ENCODE measurements at regions not wholly inside any gene's neighbourhood (a gene's known extent, or its start where the extent isn't known, plus 50 kb on each side); places are given as distances from the start of the nearest gene placed in this dataset.
"Not testable (repeated sequence)": the region's sequence is repeated elsewhere in the genome, so short reads cannot be mapped to it uniquely, and the experiment has no call there.

DNA sequence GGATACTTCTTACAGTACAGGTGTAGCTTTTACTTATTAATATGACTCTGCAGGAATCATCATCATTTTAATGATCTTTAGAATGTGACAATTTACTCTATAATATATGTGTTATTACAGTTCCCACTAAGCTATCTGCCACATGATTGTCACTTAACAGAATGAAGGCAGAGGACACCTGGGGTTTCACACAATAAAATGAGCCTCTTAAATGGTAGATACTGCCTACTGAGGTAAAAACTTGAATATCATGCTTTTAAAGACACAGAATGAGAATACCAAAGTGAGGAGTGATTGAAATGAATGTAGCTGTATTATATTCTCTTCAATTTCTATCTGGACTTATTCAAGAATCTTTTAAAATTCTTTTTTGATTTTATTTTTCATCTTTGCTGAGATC, 1255.3 kb upstream of the LRRN3 start:
- no peak for DNase-seq

DNA sequence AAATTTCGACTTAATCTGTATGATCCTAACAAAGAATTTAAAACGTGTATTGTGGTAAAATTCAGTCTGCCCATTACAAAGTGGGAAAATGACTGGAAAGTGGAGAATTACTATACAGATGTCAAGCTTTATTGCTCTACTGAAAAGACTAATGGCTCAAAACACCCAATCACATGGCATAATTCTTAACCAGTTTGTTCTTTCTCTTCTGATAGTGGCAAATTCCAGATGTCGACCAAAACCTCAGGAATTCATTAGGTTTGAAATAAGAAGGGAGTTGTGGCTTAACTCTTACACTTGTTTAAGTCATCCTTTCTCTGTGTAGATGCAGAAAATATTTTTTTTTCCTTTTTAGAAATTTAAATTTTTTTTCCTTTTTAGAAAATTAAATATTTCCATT, 1254.9 kb upstream of the LRRN3 start:
- DNase-seq, result no peak

DNA sequence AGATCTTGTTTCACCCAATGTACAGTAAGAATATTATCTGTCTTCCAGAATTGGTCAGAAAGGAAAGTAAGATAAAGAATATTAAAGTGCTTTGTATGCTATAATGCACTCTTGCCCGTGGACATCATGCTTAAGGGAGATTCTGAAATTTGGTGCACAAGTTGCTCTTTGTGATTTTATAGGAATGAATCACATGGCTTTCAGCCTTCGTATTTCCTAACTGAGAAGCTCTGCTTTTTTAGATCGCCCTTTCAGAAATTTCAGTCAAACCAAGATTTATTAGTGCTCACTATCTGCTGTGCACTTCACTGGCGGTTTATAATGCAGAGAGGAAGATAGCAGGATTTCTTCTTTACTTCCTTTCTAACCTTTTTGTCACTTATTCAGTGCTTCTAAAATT, 1248.5 kb upstream of the LRRN3 start:
- DNase-seq, result no peak

DNA sequence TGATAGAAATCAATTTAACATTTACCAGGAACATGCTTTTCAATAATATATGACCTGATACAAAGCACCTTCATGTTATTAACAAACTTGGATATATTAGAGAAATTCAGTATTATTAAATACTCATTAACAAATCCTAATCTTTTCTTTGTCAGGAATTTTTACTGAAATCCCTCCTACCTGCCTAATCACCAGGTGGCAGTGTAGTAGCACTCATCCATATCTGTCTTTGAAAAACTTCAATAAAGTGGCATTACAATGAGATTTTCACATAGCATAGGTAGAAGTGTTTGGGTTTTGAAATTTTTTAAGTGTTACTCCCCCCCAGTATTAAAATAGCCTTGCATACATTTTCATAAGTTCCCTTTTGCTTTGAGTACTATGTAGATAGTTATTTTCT, 1246.6 kb upstream of the LRRN3 start:
- peak in 1 of 6 experiments; percentile 3 for DNase-seq

DNA sequence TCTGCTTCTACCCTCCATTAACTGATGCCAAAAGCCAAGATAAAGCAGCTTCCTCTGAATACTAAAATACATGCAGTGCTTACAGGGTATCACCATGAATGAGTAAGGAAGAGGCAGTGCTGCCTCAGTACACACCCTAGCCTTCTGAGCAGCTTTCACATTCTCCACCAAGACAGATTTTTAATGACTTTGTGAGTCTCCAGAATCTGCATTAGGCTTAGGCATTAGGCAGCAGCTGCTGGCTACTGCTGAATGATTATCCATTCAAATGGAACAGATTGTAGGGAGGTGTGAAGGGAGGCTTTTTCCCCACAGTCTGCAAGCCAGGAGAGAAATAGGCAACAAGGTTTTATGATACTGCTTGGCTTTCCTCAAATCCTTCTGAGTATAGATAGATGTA, 1226.7 kb upstream of the LRRN3 start:
- no peak for DNase-seq

DNA sequence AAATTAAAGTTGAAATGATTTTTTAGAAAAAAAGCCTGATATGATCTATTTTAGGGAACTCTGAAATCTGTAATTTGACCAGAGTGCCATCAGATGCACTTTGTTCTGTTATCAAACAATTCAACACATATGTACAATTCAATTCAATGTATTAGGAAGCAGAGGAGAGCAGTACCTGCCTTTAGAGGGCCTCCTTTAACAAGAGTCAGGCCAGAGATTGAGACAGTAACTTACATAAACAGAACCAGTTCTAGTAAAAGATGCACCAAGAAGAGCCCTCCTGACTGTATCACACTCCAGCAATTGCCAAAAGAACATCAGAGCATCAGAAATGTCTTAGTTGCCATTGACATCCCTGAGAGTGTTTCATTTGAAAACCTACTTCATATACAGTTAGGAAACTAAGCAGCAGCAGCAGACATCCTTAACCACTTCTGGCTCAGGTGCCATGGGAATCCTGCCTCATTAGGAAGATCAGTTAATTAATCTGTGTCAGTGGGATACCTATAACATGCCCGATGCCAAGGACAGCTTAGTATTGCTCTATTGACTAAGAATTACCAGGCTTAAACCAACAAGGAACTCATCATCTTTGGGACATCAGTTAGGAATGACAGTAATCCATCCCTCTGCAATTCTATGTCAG, 1222.6 kb upstream of the LRRN3 start:
- DNase-seq, result no peak

DNA sequence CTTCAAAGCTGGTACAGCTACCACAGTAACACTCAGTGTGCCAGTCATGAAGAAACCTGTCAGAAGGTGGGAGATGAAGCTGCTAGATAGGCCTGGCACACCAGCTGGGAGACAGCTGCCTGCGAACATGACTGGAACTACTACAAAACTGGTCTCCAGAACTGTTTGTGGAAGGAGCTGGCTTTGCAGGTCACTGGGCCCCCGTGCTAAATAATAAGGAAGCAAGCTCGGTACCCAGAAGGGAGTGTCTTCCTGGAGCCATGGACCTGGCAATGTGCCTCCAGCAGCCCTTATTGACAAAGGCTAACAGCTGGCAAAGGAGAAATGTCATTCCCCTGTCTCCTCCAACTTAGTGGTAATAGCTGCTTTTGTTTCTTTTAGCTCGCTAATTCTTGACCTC, 1217.6 kb upstream of the LRRN3 start:
- DNase-seq, result no peak

DNA sequence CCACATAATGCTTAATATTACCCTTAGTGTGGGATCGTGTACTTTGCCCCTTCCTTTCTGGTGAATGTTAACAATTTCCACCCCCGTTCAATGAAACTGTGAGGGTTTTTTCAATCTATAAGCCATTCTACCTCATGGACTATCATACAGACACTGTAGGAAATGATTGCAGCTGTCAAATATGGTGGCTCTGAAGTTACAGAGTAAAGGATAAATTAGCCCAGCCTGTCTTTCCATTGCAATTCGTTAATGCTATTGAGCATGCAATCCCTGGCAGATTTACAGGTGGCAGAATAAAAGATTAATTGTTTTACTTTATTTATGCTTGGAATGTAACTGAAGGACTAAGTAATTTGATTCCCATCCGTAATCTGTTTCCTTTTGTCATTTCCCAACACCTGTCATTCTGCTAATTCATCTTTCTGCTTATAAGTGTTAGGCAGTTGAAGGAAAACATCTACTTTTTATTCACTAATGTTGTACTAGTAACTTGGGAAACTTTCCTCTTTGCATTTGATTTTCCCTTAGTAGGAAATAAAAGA, 1211.6 kb upstream of the LRRN3 start:
- no peak for DNase-seq

DNA sequence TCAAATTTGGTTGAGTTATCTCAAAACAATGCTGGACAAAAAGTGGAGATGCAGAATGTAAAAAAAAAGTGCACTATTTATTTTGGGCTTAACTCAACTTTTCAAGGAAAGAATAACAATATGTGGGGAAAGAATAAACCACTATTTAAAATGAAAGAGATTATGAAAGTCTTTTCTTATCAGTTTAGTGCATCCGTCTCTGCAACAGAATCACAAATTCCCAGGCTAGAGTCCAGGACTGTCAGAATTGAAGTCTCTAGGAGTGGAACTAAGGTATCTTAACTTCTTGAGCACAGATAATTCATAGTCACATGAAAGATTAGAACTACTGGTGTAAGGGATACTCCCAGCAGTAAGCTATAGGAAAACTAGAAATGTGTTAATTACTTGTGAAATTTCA, 1200.3 kb upstream of the LRRN3 start:
- DNase-seq, result no peak

DNA sequence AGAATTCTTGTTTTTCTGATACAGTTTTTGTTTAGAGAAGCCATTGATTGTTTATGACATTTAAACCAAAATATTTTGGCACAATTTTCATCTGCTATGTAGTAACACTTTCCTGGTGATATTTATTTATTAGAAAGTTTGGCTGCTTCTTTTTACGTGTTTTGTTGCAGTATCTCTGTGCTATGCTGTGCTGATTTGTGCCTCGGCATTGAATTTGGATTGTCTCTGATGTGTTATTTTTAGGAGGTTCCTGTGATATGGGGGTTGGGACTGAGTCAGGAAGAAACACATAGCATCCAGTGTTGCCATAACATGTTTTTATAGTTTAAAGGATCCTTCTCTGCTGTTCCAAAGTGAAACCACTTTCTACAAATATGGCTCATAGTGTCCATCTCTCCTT, 1197.7 kb upstream of the LRRN3 start:
- DNase-seq, result no peak

DNA sequence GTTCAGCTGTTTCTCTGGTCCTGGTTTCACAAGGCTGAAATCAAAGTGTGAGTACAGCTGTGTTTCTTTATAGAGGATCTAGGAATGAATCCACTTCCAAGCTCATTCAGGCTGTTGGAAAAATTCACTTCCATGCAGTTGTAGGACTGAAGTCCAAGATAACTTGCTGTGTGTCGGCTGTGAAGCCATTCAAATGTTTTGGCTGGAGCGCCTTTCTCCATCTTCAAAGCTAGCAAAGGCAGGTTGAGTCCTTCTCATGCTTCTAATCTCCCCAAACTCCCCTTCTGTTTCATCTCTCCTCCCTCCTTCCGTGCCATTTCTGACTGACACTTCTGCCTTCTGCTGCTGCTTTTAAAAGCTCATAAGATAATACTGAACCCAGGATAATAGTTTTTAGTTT, 1195.4 kb upstream of the LRRN3 start:
- no peak for DNase-seq

DNA sequence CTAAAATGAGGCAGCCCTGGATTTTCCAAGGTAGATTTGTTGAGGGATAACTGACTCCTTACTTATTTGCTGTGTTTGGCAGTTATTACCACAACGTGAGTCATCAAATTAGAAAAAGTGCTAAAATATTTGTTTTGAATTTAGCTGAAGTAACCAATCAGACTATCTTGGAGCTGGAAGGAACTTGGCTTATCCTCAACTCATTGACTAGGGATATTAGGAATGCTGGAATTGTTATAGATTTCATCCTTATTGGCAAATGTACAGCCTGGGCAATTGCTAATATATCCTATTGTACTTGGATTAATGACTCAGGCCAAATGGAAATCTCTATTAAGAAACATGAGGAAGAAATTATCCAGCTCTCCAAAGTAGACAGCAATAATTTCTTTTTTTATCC, 1189.0 kb upstream of the LRRN3 start:
- no peak for DNase-seq

DNA sequence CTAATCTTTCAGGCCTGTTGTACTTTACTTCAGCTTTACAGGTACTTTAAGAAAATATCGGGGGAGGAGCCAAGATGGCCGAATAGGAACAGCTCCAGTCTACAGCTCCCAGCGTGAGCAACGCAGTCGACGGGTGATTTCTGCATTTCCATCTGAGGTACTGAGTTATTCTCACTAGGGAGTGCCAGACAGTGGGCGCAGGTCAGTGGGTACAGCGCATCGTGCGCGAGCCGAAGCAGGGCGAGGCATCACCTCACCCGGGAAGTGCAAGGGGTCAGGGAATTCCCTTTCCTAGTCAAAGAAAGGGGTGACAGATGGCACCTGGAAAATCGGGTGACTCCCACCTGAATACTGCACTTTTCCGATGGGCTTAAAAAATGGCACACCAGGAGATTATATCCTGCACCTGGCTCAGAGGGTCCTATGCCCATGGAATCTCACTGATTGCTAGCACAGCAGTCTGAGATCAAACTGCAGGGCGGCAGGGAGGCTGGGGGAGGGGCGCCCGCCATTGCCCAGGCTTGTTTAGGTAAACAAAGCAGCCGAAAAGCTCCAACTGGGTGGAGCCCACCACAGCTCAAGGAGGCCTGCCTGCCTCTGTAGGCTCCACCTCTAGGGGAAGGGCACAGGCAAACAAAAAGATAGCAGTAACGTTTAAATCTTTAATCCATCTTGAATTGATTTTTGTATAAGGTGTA, 1185.4 kb upstream of the LRRN3 start:
- not testable (repeated sequence) for DNase-seq

DNA sequence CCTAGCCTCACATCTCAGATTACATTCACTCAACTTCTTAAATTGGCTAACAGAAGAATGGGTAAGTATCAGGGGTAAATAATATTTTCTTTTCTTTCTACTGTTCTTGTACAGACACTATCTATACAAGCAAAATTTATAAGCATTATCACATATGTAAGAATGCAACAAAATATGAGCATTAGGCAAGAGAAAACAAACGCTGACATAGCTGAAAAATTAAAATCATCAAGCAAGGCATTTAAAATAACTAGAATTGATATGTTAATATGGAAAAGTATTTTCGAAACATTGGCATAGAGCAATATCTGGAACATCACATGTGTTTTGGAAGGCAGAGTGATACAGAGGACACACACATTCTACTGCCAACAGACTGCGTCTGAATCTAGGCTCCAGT, 1175.3 kb upstream of the LRRN3 start:
- no peak for DNase-seq

DNA sequence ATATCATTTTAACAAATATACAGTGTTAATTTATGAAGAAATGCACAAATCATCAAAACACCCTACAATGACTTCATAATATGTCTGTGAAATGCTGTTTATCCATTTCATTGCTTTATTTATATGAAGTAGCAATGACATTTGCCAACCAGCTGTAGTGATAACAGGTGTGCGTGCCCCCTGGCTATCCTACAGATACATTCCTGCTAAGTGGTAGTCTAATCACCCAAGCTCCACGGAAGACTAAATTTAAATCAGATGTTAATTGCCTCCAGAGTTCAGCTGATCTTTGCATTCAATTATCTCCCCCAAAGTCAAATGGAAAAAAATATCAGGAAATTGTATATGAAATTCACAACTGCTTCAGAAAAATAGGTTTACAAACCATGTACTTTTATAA, 1164.2 kb upstream of the LRRN3 start:
- DNase-seq, result no peak

DNA sequence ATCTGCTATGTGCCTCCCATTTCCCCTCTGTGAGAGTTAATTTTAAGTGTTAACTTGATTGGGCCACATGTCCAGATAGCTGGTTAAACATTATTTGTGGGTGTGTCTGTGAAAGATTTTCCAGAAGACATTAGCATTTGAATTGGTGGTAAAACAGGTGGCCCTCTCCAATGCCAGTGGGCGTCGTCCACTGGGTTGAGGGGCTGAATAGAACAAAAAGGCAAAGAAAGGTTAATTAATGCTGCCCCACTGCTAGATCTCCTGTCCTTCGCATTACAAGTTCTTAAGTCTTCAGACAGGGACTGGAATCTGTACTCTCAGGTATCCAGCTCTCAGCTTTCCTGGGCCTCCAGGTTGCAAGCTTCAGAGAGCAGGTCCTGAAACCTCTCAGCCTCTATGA, 1160.9 kb upstream of the LRRN3 start:
- no peak for DNase-seq

DNA sequence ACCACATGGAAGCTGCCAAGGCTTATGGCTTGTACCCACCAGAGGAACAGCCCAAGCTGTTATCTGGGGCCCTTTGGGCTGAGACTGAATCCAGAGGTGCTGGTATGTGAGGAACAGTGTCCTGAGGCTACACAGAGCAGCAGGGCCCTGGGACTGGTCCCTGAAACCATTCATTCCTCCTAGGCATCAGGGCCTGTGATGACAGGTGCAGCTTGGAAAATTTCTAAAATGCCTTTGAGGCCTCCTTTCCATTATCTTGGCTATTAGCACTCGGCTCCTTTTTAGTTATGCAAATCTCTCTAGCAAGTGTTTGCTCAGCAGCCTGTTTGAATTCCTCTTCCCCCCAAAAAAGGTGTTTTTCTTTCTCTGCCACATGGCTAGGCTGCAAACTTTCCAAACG, 1151.7 kb upstream of the LRRN3 start:
- DNase-seq, result no peak

DNA sequence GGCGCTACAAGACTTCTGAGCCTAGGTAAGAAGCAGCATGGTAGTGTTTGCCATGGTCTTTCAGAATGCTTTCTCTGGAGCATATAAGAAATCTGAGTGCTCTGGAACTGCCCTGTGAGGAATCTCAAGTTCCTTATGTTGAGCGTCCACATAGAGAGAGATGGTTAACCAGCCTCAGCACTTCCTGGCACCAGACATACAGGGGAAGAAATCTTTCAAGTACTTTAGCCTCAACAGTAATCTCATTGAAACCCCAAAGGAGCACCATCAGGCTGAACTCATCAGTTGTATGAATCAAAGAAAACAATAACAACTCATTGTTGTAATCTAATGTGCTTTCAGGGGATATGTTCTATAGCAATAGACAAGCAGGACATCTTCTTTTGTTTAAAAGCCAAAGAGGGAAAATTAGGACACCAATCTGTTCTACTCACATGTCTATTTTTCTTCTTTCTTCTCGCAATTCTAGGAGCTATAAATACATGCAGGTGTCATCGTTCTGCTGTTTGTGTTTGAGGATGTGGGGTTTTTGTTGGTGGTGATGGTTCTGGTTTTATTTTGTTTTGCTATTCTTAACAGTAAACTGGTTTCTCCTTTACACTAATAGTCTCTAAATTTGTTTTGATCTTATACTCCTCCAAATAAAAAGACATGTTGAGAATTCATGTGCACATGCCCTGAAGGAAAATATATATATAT, 1145.0 kb upstream of the LRRN3 start:
- DNase-seq, result no peak

DNA sequence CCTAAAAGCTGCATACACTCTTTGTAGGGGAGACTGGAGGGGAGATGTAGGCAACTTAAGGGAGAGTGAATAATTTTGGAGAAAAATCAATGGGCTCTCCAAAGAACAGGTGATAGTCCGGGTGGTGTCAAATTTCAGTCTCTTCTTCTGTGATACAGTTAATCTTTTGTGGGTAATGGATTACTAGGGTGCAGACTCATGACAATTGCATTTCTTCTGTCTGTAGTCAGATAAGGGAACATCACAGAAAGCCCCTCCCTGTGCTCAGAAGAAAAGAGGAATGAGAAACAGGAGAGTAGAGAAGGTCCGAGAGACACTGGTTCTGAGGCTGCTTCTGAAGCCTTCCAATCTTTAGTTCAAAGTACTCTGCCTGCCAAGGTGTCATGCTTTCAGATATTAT, 1140.7 kb upstream of the LRRN3 start:
- no peak for DNase-seq

DNA sequence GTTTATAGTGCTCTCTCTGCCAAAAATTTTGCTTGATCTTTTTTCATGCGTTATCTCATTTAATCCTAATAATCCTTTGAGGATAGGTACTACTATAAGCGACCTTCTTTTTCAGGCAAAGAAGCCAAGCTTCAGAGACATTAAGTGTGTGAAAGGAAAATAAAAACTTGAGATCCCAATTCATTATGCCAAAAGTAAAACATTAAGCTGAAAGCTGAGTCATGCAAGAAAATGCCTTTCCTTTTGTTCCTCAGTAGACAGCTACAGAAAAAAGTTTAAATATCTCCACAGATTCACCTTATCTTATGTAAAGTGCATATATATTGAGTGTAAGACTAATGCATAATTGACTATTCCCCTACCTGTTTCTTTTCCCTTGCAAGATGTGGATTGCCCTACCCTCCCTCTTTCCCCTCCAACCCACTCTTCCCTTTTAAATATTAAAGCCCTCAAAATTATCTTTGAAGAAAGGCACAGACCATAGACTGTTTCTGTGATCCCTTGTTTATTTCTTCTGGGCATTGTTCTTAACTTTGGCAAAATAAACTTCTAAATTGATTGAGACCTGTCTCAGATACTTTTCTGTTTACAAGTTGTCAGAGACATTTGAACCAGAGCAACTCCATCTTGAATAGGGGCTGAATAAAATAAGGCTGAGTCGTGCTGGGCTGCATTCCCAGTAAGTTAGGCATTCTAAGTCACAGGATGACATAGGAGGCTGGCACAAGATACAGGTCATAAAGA, 1139.9 kb upstream of the LRRN3 start:
- no peak for DNase-seq

DNA sequence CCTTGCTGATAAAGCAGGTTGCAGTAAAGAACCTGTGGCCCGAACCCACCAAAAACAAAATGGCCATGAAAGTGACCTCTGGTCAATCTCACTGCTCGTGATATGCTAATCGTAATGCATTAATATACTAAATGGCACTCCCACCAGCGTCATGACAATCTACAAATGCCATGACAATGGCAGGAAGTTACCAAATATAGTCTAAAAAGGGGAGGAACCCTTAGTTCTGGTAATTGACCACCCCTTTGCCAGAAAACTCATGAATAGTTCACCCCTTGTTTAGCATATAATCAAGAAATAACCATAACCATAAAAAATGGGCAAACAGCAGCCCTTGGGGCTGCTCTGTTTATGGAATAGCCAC, 1139.4 kb upstream of the LRRN3 start:
- no peak for DNase-seq

DNA sequence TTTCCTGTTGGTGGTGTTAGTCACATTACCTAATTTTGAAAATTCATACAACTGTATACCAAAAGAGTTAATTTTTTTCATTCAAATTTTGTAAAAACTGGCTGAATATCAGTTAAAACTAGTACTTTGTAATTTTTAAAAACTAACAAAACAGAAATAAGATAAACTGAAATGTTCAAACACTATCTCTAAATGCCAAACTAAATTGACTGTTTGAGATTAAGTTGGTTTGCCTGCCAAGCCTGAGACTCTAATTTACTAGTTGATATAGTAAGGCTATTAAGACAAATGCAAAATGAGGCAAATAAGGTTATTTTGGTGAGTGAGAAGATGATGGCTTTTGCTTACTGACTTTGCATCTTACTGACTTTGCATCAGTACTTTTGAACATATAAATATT, 1134.9 kb upstream of the LRRN3 start:
- DNase-seq, result no peak

DNA sequence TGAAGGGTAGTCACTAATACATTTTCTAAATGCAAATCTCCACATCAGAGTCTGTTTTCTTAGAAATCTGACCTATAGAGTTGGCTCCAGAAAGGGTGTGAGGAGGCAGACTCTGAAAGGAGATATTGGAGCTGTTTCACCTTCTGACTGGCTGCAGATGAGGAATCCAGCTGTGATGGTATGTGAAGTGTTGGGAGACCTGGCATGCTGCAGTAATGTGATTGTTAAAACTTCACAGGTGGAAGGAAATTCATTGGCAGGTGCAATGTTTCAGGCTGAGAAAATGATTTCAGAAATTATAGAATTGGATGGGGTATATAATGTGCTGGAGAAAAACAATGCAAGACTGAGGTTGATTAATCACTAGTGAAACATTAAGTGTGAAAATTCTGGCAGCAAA, 1134.0 kb upstream of the LRRN3 start:
- no peak for DNase-seq

DNA sequence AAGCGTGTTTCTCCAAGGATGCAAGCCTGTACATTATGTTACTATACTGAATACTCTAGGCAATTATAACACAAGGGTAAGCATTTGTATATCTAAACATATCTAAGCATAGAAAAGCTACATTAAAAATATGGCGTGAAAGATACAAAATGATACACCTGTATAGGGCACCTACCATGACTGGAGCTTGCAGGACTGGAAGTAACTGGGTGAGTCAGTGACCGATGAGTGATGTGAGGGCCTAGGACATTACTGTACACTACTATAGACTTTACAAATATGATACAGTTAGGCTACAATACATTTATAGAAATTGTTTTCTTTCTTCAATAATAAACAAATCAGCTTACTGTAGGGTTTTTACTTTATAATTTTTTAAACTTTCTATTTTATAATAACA, 1127.2 kb upstream of the LRRN3 start:
- DNase-seq, result no peak

Data from stimulated activated naive CD4-positive, alpha-beta T cell (primary cell).